Activated CD8-positive, alpha-beta memory T cell treated with anti-CD3 and anti-CD28 coated beads, Interleukin-2, amount 10 ng/mL, durations not matched to agents 7 days and 5 days (primary cell): ENCODE measurements at regions not wholly inside any gene's neighbourhood (a gene's known extent, or its start where the extent isn't known, plus 50 kb on each side); places are given as distances from the start of the nearest gene placed in this dataset.

ENCODE experiments used
- ATAC-seq: fragments of 150-1000 bp; cut with Tn5 transposase; one replicate; pipeline ENCODE4 v1.10.0; 2021; ENCODE audit warnings: moderate library complexity
- CTCF ChIA-PET: fragments of 350-600 bp; sonication (Branson Sonifier 250); formaldehyde crosslinking; loops from one replicate; lab custom pipeline; 2021; ENCODE audit warnings: antibody characterized with exemption; lab: Charles Lee
- DNase-seq: peaks from one replicate; pipeline ENCODE4 v3.0.0-alpha.2; 2020
- H3K27ac Mint-ChIP-seq: one replicate; pipeline ENCODE4 v1.8.0; 2021; ENCODE audit warnings: mild to moderate bottlenecking, mixed read lengths
- H3K27me3 Mint-ChIP-seq: one replicate; pipeline ENCODE4 v1.8.0; 2021; ENCODE audit warnings: mixed read lengths
- H3K36me3 Mint-ChIP-seq: one replicate; pipeline ENCODE4 v1.8.0; 2021; ENCODE audit warnings: mild to moderate bottlenecking, mixed read lengths
- H3K4me1 Mint-ChIP-seq: one replicate; pipeline ENCODE4 v1.8.0; 2021; ENCODE audit warnings: mixed read lengths
- H3K4me3 Mint-ChIP-seq: one replicate; pipeline ENCODE4 v1.8.0; 2021; ENCODE audit warnings: mild to moderate bottlenecking, moderate library complexity, mixed read lengths
- H3K9me3 Mint-ChIP-seq: one replicate; pipeline ENCODE4 v1.8.0; 2022; ENCODE audit warnings: low read depth, mixed read lengths

- no peaks in the 10 kb centered on the region for H3K4me1 Mint-ChIP-seq
- CTCF ChIA-PET = no interaction called here
- ATAC-seq = no peak
Measured at GRCh38 chr7:120163449-120163848, 109.5 kb upstream of the KCND2 start.

GRCh38 chr7:120165227-120165626 is 107.7 kb upstream of the KCND2 start:
- CTCF ChIA-PET = no interaction called here
- Mint-ChIP-seq H3K27me3 (no peaks in the 10 kb centered on the region), H3K4me1 (no peaks in the 10 kb centered on the region), H3K27ac (no peak overlapping the region), H3K4me3 (no peak overlapping the region), H3K36me3 (no peaks in the 10 kb centered on the region), H3K9me3 (no peaks in the 10 kb centered on the region)
- DNase-seq (no peak), ATAC-seq (no peak)

More at GRCh38 chr7:120163449-120163848, 109.5 kb upstream of the KCND2 start:
- H3K4me3 Mint-ChIP-seq = no peak overlapping the region
- peaks cover 4% of the 10 kb centered on the region for H3K9me3 Mint-ChIP-seq
- no peak overlapping the region for H3K27ac Mint-ChIP-seq
- no peaks in the 10 kb centered on the region for H3K27me3 Mint-ChIP-seq
- no peaks in the 10 kb centered on the region for H3K36me3 Mint-ChIP-seq
- no peak for DNase-seq

GRCh38 chr7:120168066-120168465 is 104.9 kb upstream of the KCND2 start:
- Mint-ChIP-seq H3K4me1 (no peaks in the 10 kb centered on the region), H3K36me3 (no peaks in the 10 kb centered on the region), H3K4me3 (no peak overlapping the region), H3K27me3 (no peaks in the 10 kb centered on the region), H3K9me3 (no peaks in the 10 kb centered on the region), H3K27ac (no peak overlapping the region)
- no peak for DNase-seq
- ATAC-seq = no peak
- CTCF ChIA-PET = no interaction called here

- H3K4me3 Mint-ChIP-seq = no peak overlapping the region
- DNase-seq (no peak), ATAC-seq (no peak)
- no peaks in the 10 kb centered on the region for H3K4me1 Mint-ChIP-seq
- CTCF ChIA-PET = no interaction called here
- H3K27me3 Mint-ChIP-seq = no peaks in the 10 kb centered on the region
- no peaks in the 10 kb centered on the region for H3K36me3 Mint-ChIP-seq
- H3K9me3 Mint-ChIP-seq = peaks cover under 1% of the 10 kb centered on the region
- no peak overlapping the region for H3K27ac Mint-ChIP-seq
Measured at GRCh38 chr7:120169996-120170783, 102.8 kb upstream of the KCND2 start.

- Mint-ChIP-seq H3K9me3 (peaks cover 2% of the 10 kb centered on the region), H3K27ac (no peak overlapping the region), H3K36me3 (no peaks in the 10 kb centered on the region), H3K4me1 (no peaks in the 10 kb centered on the region), H3K27me3 (no peaks in the 10 kb centered on the region), H3K4me3 (no peak overlapping the region)
- DNase-seq = no peak
- CTCF ChIA-PET = no interaction called here
- no peak for ATAC-seq
Measured at GRCh38 chr7:120170834-120171233, 102.1 kb upstream of the KCND2 start.

- Mint-ChIP-seq H3K4me3 (no peak overlapping the region), H3K36me3 (no peaks in the 10 kb centered on the region), H3K27ac (no peak overlapping the region), H3K27me3 (no peaks in the 10 kb centered on the region), H3K4me1 (no peaks in the 10 kb centered on the region), H3K9me3 (peaks cover 2% of the 10 kb centered on the region)
- ATAC-seq (no peak), DNase-seq (no peak)
- CTCF ChIA-PET = no interaction called here
Measured at GRCh38 chr7:120171406-120171805, 101.6 kb upstream of the KCND2 start.

GRCh38 chr7:120180221-120180620 is 92.8 kb upstream of the KCND2 start:
- Mint-ChIP-seq H3K27me3 (no peaks in the 10 kb centered on the region), H3K36me3 (no peaks in the 10 kb centered on the region), H3K9me3 (peaks cover 10% of the 10 kb centered on the region), H3K4me3 (no peak overlapping the region), H3K4me1 (no peaks in the 10 kb centered on the region), H3K27ac (no peak overlapping the region)
- ATAC-seq = no peak
- DNase-seq = no peak
- CTCF ChIA-PET = no interaction called here

GRCh38 chr7:120181499-120181898 is 91.5 kb upstream of the KCND2 start:
- Mint-ChIP-seq H3K9me3 (peaks cover 10% of the 10 kb centered on the region), H3K36me3 (no peaks in the 10 kb centered on the region), H3K27ac (no peak overlapping the region), H3K4me3 (no peak overlapping the region), H3K27me3 (no peaks in the 10 kb centered on the region), H3K4me1 (no peaks in the 10 kb centered on the region)
- no peak for ATAC-seq
- CTCF ChIA-PET = no interaction called here
- DNase-seq = no peak

- Mint-ChIP-seq H3K27ac (no peak overlapping the region), H3K27me3 (no peaks in the 10 kb centered on the region), H3K9me3 (peaks cover 4% of the 10 kb centered on the region), H3K4me3 (no peak overlapping the region), H3K36me3 (no peaks in the 10 kb centered on the region), H3K4me1 (no peaks in the 10 kb centered on the region)
- DNase-seq (no peak), ATAC-seq (no peak)
- CTCF ChIA-PET = no interaction called here
Measured at GRCh38 chr7:120184866-120185265, 88.1 kb upstream of the KCND2 start.

- CTCF ChIA-PET = no interaction called here
- no peaks in the 10 kb centered on the region for H3K36me3 Mint-ChIP-seq
Measured at GRCh38 chr7:120185940-120186682, 86.9 kb upstream of the KCND2 start.

GRCh38 chr7:120186688-120187087 is 86.3 kb upstream of the KCND2 start:
- Mint-ChIP-seq H3K4me3 (no peak overlapping the region), H3K9me3 (no peaks in the 10 kb centered on the region), H3K27me3 (no peaks in the 10 kb centered on the region), H3K36me3 (no peaks in the 10 kb centered on the region), H3K27ac (no peak overlapping the region), H3K4me1 (no peaks in the 10 kb centered on the region)
- no peak for DNase-seq
- ATAC-seq = no peak
- CTCF ChIA-PET = no interaction called here

More at GRCh38 chr7:120185940-120186682, 86.9 kb upstream of the KCND2 start:
- H3K27me3 Mint-ChIP-seq = no peaks in the 10 kb centered on the region
- no peak overlapping the region for H3K27ac Mint-ChIP-seq
- no peaks in the 10 kb centered on the region for H3K9me3 Mint-ChIP-seq
- ATAC-seq = no peak
- no peak for DNase-seq
- H3K4me3 Mint-ChIP-seq = no peak overlapping the region
- H3K4me1 Mint-ChIP-seq = no peaks in the 10 kb centered on the region

GRCh38 chr7:120189623-120190022 is 83.4 kb upstream of the KCND2 start:
- Mint-ChIP-seq H3K4me3 (no peak overlapping the region), H3K27ac (no peak overlapping the region), H3K27me3 (no peaks in the 10 kb centered on the region), H3K36me3 (no peaks in the 10 kb centered on the region), H3K9me3 (no peaks in the 10 kb centered on the region), H3K4me1 (no peaks in the 10 kb centered on the region)
- CTCF ChIA-PET = no interaction called here
- DNase-seq = no peak
- ATAC-seq = no peak

GRCh38 chr7:120190109-120190508 is 82.9 kb upstream of the KCND2 start:
- Mint-ChIP-seq H3K4me3 (no peak overlapping the region), H3K27me3 (no peaks in the 10 kb centered on the region), H3K27ac (no peak overlapping the region), H3K4me1 (no peaks in the 10 kb centered on the region), H3K36me3 (no peaks in the 10 kb centered on the region), H3K9me3 (no peaks in the 10 kb centered on the region)
- DNase-seq = no peak
- CTCF ChIA-PET = no interaction called here
- no peak for ATAC-seq

GRCh38 chr7:120190566-120190965 is 82.4 kb upstream of the KCND2 start:
- no peak overlapping the region for H3K4me3 Mint-ChIP-seq
- H3K9me3 Mint-ChIP-seq = no peaks in the 10 kb centered on the region
- CTCF ChIA-PET = no interaction called here
- no peak for DNase-seq
- no peaks in the 10 kb centered on the region for H3K27me3 Mint-ChIP-seq
- H3K36me3 Mint-ChIP-seq = no peaks in the 10 kb centered on the region
- H3K27ac Mint-ChIP-seq = no peak overlapping the region
- no peaks in the 10 kb centered on the region for H3K4me1 Mint-ChIP-seq
- no peak for ATAC-seq
